ENCODE measurements at regions not wholly inside any gene's neighbourhood (a gene's known extent, or its start where the extent isn't known, plus 50 kb on each side); places are given as distances from the start of the nearest gene placed in this dataset.

- SMC1A ChIA-PET (ENCODE audit: uncharacterized antibody, unreplicated experiment) = interaction anchor here (0.6 to 3.0 kb wide), 17 partner anchors 9 to 1732 kb away, joined by 3 to 55 read pairs (median 4); no protein-coding TSS in a partner anchor
- WGBS (ENCODE audit: insufficient coverage, insufficient replicate concordance, low lambda C conversion rate, missing lambda C conversion rate) = 27% methylated on average over 4 of the region's 4 CpGs
- no peak overlapping the region for H3K27ac ChIP-seq (ENCODE audit: control insufficient read depth, insufficient read depth)
- no peaks in the 10 kb centered on the region for H3K27me3 ChIP-seq (replicated peaks in 1 of 2; ENCODE audit: control insufficient read depth in 2 of 2, insufficient read depth in 2 of 2, low read length in 1 of 2)
- intact Hi-C loops (cut with micrococcal nuclease; ENCODE audit: unreplicated experiment) (loop anchor here (1.0 kb wide), 1 partner anchor 561 kb away; no protein-coding TSS in a partner anchor), in situ Hi-C loops (cut with MboI) (loop anchor here (5.0 kb wide), 1 partner anchor 563 kb away; no protein-coding TSS in a partner anchor)
- no peaks in the 10 kb centered on the region for H3K9me3 ChIP-seq (replicated peaks; ENCODE audit: control insufficient read depth, insufficient read depth, low read length)
- H2AFZ ChIP-seq (ENCODE audit: control insufficient read depth, low read depth, low read length) = no peak overlapping the region
- peak; percentile 8 for DNase-seq (ENCODE audit: low read depth, low spot score)
- RAD21 ChIA-PET (ENCODE audit: unreplicated experiment) = interaction anchor here (0.7 to 3.2 kb wide), 10 partner anchors 134 to 1732 kb away, joined by 3 to 52 read pairs (median 4); no protein-coding TSS in a partner anchor
- H3K79me2 ChIP-seq (ENCODE audit: control insufficient read depth, insufficient read depth, low read length) = no peaks in the 10 kb centered on the region
- ATAC-seq = peak; percentile 95
- H4K20me1 ChIP-seq (ENCODE audit: control insufficient read depth, insufficient read depth) = no peaks in the 10 kb centered on the region
- POLR2A ChIA-PET = no interaction called here
- TF ChIP-seq IKZF1 (conservative IDR thresholded peaks at IDR 0.05) = 0 out of 2 replicates have a peak, but pooled peaks have one; percentile 13
- TF ChIP-seq PAX8 (IDR thresholded peaks at IDR 0.05) = no peak
- TF ChIP-seq CTCF (IDR thresholded peaks at IDR 0.05 in 2 of 3, conservative IDR thresholded peaks at IDR 0.05 in 1 of 3; ENCODE audit: control insufficient read depth in 2 of 3, extremely low read depth in 1 of 3, insufficient read depth in 1 of 3, low read depth in 3 of 3, low read length in 3 of 3) = peak; percentile 55 to 72 (median 62); a peak in 5 of 6 replicates
- no peak for TF ChIP-seq ELK1 (IDR thresholded peaks at IDR 0.05; ENCODE audit: low read depth, low read length)
- TF ChIP-seq RAD51 (IDR thresholded peaks at IDR 0.05) = peak; percentile 38; the same call in 1 of the 2 replicates
- peak; percentile 84 for TF ChIP-seq RAD21 (IDR thresholded peaks at IDR 0.05; ENCODE audit: insufficient read depth, low read depth, low read length)
- TF ChIP-seq SMC3 (IDR thresholded peaks at IDR 0.05; ENCODE audit: borderline replicate concordance, low read length) = peak; percentile 82
- 0 out of 2 replicates have a peak, but pooled peaks have one; percentile 10 for TF ChIP-seq YY1 (IDR thresholded peaks at IDR 0.05; ENCODE audit: low read depth, low read length)
- H3K4me2 ChIP-seq (ENCODE audit: control insufficient read depth, insufficient read depth) = no peak overlapping the region
- no peaks in the 10 kb centered on the region for H3K4me1 ChIP-seq (ENCODE audit: control insufficient read depth, insufficient read depth, low read length)
- BruUV-seq (replicated peaks) = no TSS peak
- H3K36me3 ChIP-seq (ENCODE audit: control insufficient read depth in 2 of 2, insufficient read depth in 2 of 2, low read length in 1 of 2) = no peaks in the 10 kb centered on the region
- FAIRE-seq = peak; percentile 70
- no peak overlapping the region for H3K9ac ChIP-seq (ENCODE audit: control insufficient read depth, insufficient read depth, low read length)
- CTCF ChIA-PET = interaction anchor here (0.6 to 6.6 kb wide), 25 partner anchors 7 to 1739 kb away, joined by 3 to 117 read pairs (median 3); no protein-coding TSS in a partner anchor
- no peak overlapping the region for H3K4me3 ChIP-seq
Measured at GRCh38 chr4:101730291-101731117, 60.0 kb upstream of the BANK1 start.
